ENCODE measurements at regions not wholly inside any gene's neighbourhood (a gene's known extent, or its start where the extent isn't known, plus 50 kb on each side); places are given as distances from the start of the nearest gene placed in this dataset.

DNA sequence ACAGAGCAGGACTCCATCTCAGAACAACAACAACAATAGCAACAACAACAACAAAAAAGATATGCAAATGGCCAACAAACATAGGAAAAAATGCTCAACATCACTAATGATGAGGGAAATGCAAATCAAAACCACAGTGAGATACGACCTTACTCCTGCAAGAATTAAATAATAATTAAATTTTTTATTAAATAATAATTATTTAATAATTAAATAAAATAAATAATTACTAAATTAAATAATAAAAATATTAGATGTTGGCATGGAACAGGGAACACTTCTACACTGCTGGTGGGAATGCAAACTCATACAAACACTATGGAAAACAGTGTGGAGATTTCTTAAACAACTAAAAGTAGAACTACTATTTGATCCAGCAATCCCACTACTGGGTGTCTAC is 1022.3 kb upstream of the B3GALT2 start:
- Mint-ChIP-seq H3K4me1 (ENCODE audit: low read depth, unreplicated experiment) (no peaks in the 10 kb centered on the region), H3K9me3 (ENCODE audit: unreplicated experiment) (no peaks in the 10 kb centered on the region), H3K27ac (ENCODE audit: unreplicated experiment) (no peak overlapping the region), H3K36me3 (ENCODE audit: insufficient read depth, unreplicated experiment) (no peaks in the 10 kb centered on the region), H3K4me3 (ENCODE audit: unreplicated experiment) (no peak overlapping the region), H3K27me3 (ENCODE audit: insufficient read depth, unreplicated experiment) (no peaks in the 10 kb centered on the region)
- Histone ChIP-seq H3K4me3 (ENCODE audit: low read depth, low read length) (no peak overlapping the region), H3K27me3 (replicated peaks; ENCODE audit: control insufficient read depth, insufficient read depth, low read length) (no peaks in the 10 kb centered on the region), H3K36me3 (ENCODE audit: control insufficient read depth, insufficient read depth, low read length) (no peaks in the 10 kb centered on the region), H3K4me1 (no peaks in the 10 kb centered on the region), H3K9me3 (no peaks in the 10 kb centered on the region)
- no peak for DNase-seq
- TF ChIP-seq, protein P1, sequence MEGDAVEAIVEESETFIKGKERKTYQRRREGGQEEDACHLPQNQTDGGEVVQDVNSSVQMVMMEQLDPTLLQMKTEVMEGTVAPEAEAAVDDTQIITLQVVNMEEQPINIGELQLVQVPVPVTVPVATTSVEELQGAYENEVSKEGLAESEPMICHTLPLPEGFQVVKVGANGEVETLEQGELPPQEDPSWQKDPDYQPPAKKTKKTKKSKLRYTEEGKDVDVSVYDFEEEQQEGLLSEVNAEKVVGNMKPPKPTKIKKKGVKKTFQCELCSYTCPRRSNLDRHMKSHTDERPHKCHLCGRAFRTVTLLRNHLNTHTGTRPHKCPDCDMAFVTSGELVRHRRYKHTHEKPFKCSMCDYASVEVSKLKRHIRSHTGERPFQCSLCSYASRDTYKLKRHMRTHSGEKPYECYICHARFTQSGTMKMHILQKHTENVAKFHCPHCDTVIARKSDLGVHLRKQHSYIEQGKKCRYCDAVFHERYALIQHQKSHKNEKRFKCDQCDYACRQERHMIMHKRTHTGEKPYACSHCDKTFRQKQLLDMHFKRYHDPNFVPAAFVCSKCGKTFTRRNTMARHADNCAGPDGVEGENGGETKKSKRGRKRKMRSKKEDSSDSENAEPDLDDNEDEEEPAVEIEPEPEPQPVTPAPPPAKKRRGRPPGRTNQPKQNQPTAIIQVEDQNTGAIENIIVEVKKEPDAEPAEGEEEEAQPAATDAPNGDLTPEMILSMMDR (IDR thresholded peaks at IDR 0.05; ENCODE audit: insufficient read depth in 1 of 2, low read depth in 1 of 2, low read length in 1 of 2, severe bottlenecking in 1 of 2, unreplicated experiment in 1 of 2): no peak
- intact Hi-C loops (cut with micrococcal nuclease; ENCODE audit: unreplicated experiment): no loop called here
- no TSS peak for BruUV-seq (replicated peaks)
- CTCF ChIA-PET: interaction anchor here (0.6 kb wide), 1 partner anchor 1027 kb away, joined by 4 read pairs; no protein-coding TSS in a partner anchor
- POLR2A ChIA-PET: no interaction called here

DNA sequence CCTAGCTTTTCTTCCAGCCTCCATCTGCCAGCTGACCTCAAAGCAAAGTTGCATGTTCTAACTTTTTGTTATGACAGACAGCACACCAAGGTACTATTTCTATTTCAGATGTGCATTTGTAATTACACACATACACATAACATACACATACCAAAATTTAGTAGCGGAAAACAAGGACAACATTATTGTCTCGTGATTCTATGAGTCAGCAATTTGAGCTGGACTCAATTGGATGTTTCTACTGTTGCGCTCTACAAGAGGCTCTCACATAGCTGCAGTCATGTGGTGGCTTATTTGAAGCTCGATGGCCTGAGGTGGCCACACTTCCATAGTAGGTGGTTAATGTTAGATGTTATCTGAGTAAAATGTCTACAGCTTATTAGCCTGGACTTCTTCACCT is 1010.1 kb upstream of the B3GALT2 start:
- H3K36me3 ChIP-seq (ENCODE audit: control insufficient read depth, insufficient read depth, low read length): no peaks in the 10 kb centered on the region
- no peak for DNase-seq
- ChIA-PET POLR2A (interaction anchor here (0.5 kb wide), 1 partner anchor 134 kb away, joined by 3 read pairs; no protein-coding TSS in a partner anchor), CTCF (no interaction called here)
- intact Hi-C loops (cut with micrococcal nuclease; ENCODE audit: unreplicated experiment): no loop called here
- no peaks in the 10 kb centered on the region for H3K36me3 Mint-ChIP-seq (ENCODE audit: insufficient read depth, unreplicated experiment)
- H3K4me3 Mint-ChIP-seq (ENCODE audit: unreplicated experiment): no peak overlapping the region
- no peaks in the 10 kb centered on the region for H3K27me3 Mint-ChIP-seq (ENCODE audit: insufficient read depth, unreplicated experiment)
- no peaks in the 10 kb centered on the region for H3K4me1 Mint-ChIP-seq (ENCODE audit: low read depth, unreplicated experiment)
- H3K27me3 ChIP-seq (replicated peaks; ENCODE audit: control insufficient read depth, insufficient read depth, low read length): no peaks in the 10 kb centered on the region
- no TSS peak for BruUV-seq (replicated peaks)
- no peaks in the 10 kb centered on the region for H3K4me1 ChIP-seq
- H3K9me3 ChIP-seq: no peaks in the 10 kb centered on the region
- TF ChIP-seq, protein P1 (IDR thresholded peaks at IDR 0.05; ENCODE audit: insufficient read depth in 1 of 2, low read depth in 1 of 2, low read length in 1 of 2, severe bottlenecking in 1 of 2, unreplicated experiment in 1 of 2): no peak
- no peak overlapping the region for H3K27ac Mint-ChIP-seq (ENCODE audit: unreplicated experiment)
- H3K4me3 ChIP-seq (ENCODE audit: low read depth, low read length): no peak overlapping the region
- H3K9me3 Mint-ChIP-seq (ENCODE audit: unreplicated experiment): no peaks in the 10 kb centered on the region

DNA sequence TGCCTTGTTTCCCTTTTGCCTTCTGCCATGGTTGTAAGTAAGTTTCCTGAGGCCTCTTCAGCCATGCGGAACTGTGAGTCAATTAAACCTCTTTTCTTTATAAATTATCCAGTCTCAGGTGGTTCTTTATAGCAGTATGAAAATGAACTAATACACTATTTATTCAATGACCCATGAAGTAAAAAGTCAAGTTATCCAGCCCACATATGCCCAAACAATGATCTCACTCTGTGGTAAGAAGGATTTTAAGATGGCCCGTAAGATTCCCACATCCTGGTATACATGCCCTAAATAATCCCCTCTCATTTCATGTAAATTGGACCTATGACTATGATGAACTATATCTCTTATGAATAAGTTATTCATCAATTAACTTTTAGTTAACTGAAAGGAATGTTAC is 1008.3 kb upstream of the B3GALT2 start:
- no TSS peak for BruUV-seq (replicated peaks)
- H3K27me3 Mint-ChIP-seq (ENCODE audit: insufficient read depth, unreplicated experiment): no peaks in the 10 kb centered on the region
- H3K36me3 Mint-ChIP-seq (ENCODE audit: insufficient read depth, unreplicated experiment): no peaks in the 10 kb centered on the region

More for the DNA sequence above, 1008.3 kb upstream of the B3GALT2 start:
- ChIA-PET POLR2A (no interaction called here), CTCF (no interaction called here)
- DNase-seq: no peak
- no peaks in the 10 kb centered on the region for H3K4me1 Mint-ChIP-seq (ENCODE audit: low read depth, unreplicated experiment)
- Histone ChIP-seq H3K4me1 (no peaks in the 10 kb centered on the region), H3K9me3 (no peaks in the 10 kb centered on the region), H3K27me3 (replicated peaks; ENCODE audit: control insufficient read depth, insufficient read depth, low read length) (no peaks in the 10 kb centered on the region), H3K4me3 (ENCODE audit: low read depth, low read length) (no peak overlapping the region), H3K36me3 (ENCODE audit: control insufficient read depth, insufficient read depth, low read length) (no peaks in the 10 kb centered on the region)
- intact Hi-C loops (cut with micrococcal nuclease; ENCODE audit: unreplicated experiment): no loop called here
- H3K27ac Mint-ChIP-seq (ENCODE audit: unreplicated experiment): no peak overlapping the region
- no peak overlapping the region for H3K4me3 Mint-ChIP-seq (ENCODE audit: unreplicated experiment)
- TF ChIP-seq, protein P1 (IDR thresholded peaks at IDR 0.05; ENCODE audit: insufficient read depth in 1 of 2, low read depth in 1 of 2, low read length in 1 of 2, severe bottlenecking in 1 of 2, unreplicated experiment in 1 of 2): no peak
- no peaks in the 10 kb centered on the region for H3K9me3 Mint-ChIP-seq (ENCODE audit: unreplicated experiment)
